ENCODE measurements at regions not wholly inside any gene's neighbourhood (a gene's known extent, or its start where the extent isn't known, plus 50 kb on each side); places are given as distances from the start of the nearest gene placed in this dataset.

GRCh38 chr16:47876511-47876910, 279.3 kb downstream of the ABCC12 start:
- Histone ChIP-seq H3K4me3 (ENCODE audit: low read length, poor library complexity, severe bottlenecking) (no peak overlapping the region), H3K36me3 (ENCODE audit: insufficient read depth, low read length) (no peaks in the 10 kb centered on the region), H3K4me1 (ENCODE audit: insufficient read depth, low read length, poor library complexity, severe bottlenecking) (no peaks in the 10 kb centered on the region), H3F3A (ENCODE audit: low read depth) (no peaks in the 10 kb centered on the region), H3K9ac (ENCODE audit: low read depth, low read length, poor library complexity, severe bottlenecking) (no peak overlapping the region), H2AFZ (ENCODE audit: low read length) (no peak overlapping the region), H3K9me3 (ENCODE audit: insufficient read depth, low read depth, low read length) (no peaks in the 10 kb centered on the region), H3K27me3 (ENCODE audit: insufficient read depth, low read length, poor library complexity, severe bottlenecking) (no peaks in the 10 kb centered on the region), H3K4me2 (ENCODE audit: low read depth, low read length, poor library complexity, severe bottlenecking) (no peak overlapping the region), H4K20me1 (ENCODE audit: insufficient read depth, low read length, poor library complexity, severe bottlenecking) (no peaks in the 10 kb centered on the region), H3K9me2 (replicated peaks; ENCODE audit: low read depth, low read length) (no peaks in the 10 kb centered on the region), H3K79me2 (ENCODE audit: insufficient read depth, low read length) (no peaks in the 10 kb centered on the region)
- no peak for TF ChIP-seq EZH2phosphoT487 (IDR thresholded peaks at IDR 0.05; ENCODE audit: borderline replicate concordance)
- TF ChIP-seq, protein P1, sequence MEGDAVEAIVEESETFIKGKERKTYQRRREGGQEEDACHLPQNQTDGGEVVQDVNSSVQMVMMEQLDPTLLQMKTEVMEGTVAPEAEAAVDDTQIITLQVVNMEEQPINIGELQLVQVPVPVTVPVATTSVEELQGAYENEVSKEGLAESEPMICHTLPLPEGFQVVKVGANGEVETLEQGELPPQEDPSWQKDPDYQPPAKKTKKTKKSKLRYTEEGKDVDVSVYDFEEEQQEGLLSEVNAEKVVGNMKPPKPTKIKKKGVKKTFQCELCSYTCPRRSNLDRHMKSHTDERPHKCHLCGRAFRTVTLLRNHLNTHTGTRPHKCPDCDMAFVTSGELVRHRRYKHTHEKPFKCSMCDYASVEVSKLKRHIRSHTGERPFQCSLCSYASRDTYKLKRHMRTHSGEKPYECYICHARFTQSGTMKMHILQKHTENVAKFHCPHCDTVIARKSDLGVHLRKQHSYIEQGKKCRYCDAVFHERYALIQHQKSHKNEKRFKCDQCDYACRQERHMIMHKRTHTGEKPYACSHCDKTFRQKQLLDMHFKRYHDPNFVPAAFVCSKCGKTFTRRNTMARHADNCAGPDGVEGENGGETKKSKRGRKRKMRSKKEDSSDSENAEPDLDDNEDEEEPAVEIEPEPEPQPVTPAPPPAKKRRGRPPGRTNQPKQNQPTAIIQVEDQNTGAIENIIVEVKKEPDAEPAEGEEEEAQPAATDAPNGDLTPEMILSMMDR (conservative IDR thresholded peaks at IDR 0.05; ENCODE audit: low read length): no peak

DNA sequence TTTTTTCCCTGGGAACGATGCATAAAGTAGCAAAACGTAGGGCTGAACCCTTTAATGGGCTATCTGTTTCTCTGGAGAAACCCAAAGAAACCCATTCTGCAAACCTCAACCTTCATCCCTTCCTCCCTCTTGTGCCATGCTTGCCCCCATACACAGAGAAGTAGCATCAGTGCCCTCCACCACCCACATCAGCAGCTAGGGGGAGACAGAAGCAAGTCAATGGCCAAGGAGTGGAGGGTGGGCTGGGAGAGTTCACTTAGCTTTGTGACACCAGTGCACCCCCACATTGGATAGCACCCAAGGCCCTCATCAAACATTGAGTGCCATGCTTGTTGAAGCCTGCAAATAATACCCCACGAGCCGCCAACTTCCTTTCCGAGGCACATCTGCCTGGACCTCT, 282.4 kb downstream of the ABCC12 start:
- no peak overlapping the region for H2AFZ ChIP-seq (ENCODE audit: low read length)
- H3K4me2 ChIP-seq (ENCODE audit: low read depth, low read length, poor library complexity, severe bottlenecking): no peak overlapping the region
- no peak overlapping the region for H3K4me3 ChIP-seq (ENCODE audit: low read length, poor library complexity, severe bottlenecking)
- H3K4me1 ChIP-seq (ENCODE audit: insufficient read depth, low read length, poor library complexity, severe bottlenecking): no peaks in the 10 kb centered on the region
- no peaks in the 10 kb centered on the region for H3K9me3 ChIP-seq (ENCODE audit: insufficient read depth, low read depth, low read length)
- no peaks in the 10 kb centered on the region for H3K79me2 ChIP-seq (ENCODE audit: insufficient read depth, low read length)
- H3F3A ChIP-seq (ENCODE audit: low read depth): no peaks in the 10 kb centered on the region
- H3K9ac ChIP-seq (ENCODE audit: low read depth, low read length, poor library complexity, severe bottlenecking): no peak overlapping the region
- H3K36me3 ChIP-seq (ENCODE audit: insufficient read depth, low read length): no peaks in the 10 kb centered on the region
- TF ChIP-seq, protein P1 (conservative IDR thresholded peaks at IDR 0.05; ENCODE audit: low read length): peak; percentile 44
- no peak for TF ChIP-seq EZH2phosphoT487 (IDR thresholded peaks at IDR 0.05; ENCODE audit: borderline replicate concordance)
- no peaks in the 10 kb centered on the region for H3K27me3 ChIP-seq (ENCODE audit: insufficient read depth, low read length, poor library complexity, severe bottlenecking)
- no peaks in the 10 kb centered on the region for H3K9me2 ChIP-seq (replicated peaks; ENCODE audit: low read depth, low read length)
- H4K20me1 ChIP-seq (ENCODE audit: insufficient read depth, low read length, poor library complexity, severe bottlenecking): no peaks in the 10 kb centered on the region

GRCh38 chr16:47872225-47872624, 283.6 kb downstream of the ABCC12 start:
- Histone ChIP-seq H3K4me3 (ENCODE audit: low read length, poor library complexity, severe bottlenecking) (no peak overlapping the region), H3K9me3 (ENCODE audit: insufficient read depth, low read depth, low read length) (peaks cover under 1% of the 10 kb centered on the region; the same call in 1 of the 2 replicates), H3K4me2 (ENCODE audit: low read depth, low read length, poor library complexity, severe bottlenecking) (no peak overlapping the region), H3K9ac (ENCODE audit: low read depth, low read length, poor library complexity, severe bottlenecking) (no peak overlapping the region), H3K79me2 (ENCODE audit: insufficient read depth, low read length) (no peaks in the 10 kb centered on the region), H3K4me1 (ENCODE audit: insufficient read depth, low read length, poor library complexity, severe bottlenecking) (no peaks in the 10 kb centered on the region), H2AFZ (ENCODE audit: low read length) (no peak overlapping the region), H3K9me2 (replicated peaks; ENCODE audit: low read depth, low read length) (no peaks in the 10 kb centered on the region), H4K20me1 (ENCODE audit: insufficient read depth, low read length, poor library complexity, severe bottlenecking) (no peaks in the 10 kb centered on the region), H3K36me3 (ENCODE audit: insufficient read depth, low read length) (no peaks in the 10 kb centered on the region), H3K27me3 (ENCODE audit: insufficient read depth, low read length, poor library complexity, severe bottlenecking) (no peaks in the 10 kb centered on the region), H3F3A (ENCODE audit: low read depth) (no peaks in the 10 kb centered on the region)
- TF ChIP-seq, protein P1 (conservative IDR thresholded peaks at IDR 0.05; ENCODE audit: low read length): no peak
- TF ChIP-seq EZH2phosphoT487 (IDR thresholded peaks at IDR 0.05; ENCODE audit: borderline replicate concordance): no peak

Data from Loucy (cell line).